GM12878 (cell line): ENCODE measurements at regions not wholly inside any gene's neighbourhood (a gene's known extent, or its start where the extent isn't known, plus 50 kb on each side); places are given as distances from the start of the nearest gene placed in this dataset.

Experiments used
- ATAC-seq: fragments of 200-7000 bp; cut with Tn5 transposase; 3 replicates; pipeline ENCODE4 v1.9.1; 2020; ENCODE audit warnings: mild to moderate bottlenecking, moderate library complexity
- BruUV-seq: library from RNA; stranded (reverse); fragments of 400-500 nt; replicated peaks from 2 replicates; lab custom pipeline; 2021; lab: Mats Ljungman, UMichigan
- CTCF ChIA-PET: fragments of 300-600 bp; sonication (Branson Sonifier 250); formaldehyde crosslinking; extraction: SDS; loops from one replicate; lab custom pipeline; 2021; ENCODE audit warnings: inconsistent platforms; lab: Yijun Ruan, JAX
- POLR2A ChIA-PET: fragments of 350-600 bp; formaldehyde crosslinking; extraction: SDS; loops from one replicate; lab custom pipeline; 2021; ENCODE audit warnings: inconsistent platforms; lab: Charles Lee
- RAD21 ChIA-PET: fragments of 300-600 bp; sonication (Branson Sonifier 250); formaldehyde crosslinking; loops from one replicate; lab custom pipeline; 2023; ENCODE audit warnings: antibody characterized with exemption; ENCODE audit not compliant: unreplicated experiment; lab: Charles Lee
- SMC1A ChIA-PET: fragments of 300-600 bp; sonication (Branson Sonifier 250); formaldehyde crosslinking; loops from one replicate; lab custom pipeline; 2023; ENCODE audit not compliant: unreplicated experiment, uncharacterized antibody; lab: Charles Lee
- DNase-seq: peaks from one replicate; pipeline ENCODE4 v3.0.0-alpha.2; 2011; ENCODE audit warnings: low read depth, low spot score
- FAIRE-seq: peaks from 3 replicates; lab custom pipeline; 2011; peaks lifted over from hg19 to GRCh38; lab: Jason Lieb, UNC
- H2AFZ ChIP-seq: 2 replicates; pipeline ENCODE4 v1.6.0; 2011; ENCODE audit warnings: low read depth, low read length, control low read depth; ENCODE audit not compliant: control insufficient read depth
- H3K27ac ChIP-seq: 2 replicates; pipeline ENCODE4 v1.5.1; 2011; ENCODE audit warnings: control low read depth; ENCODE audit not compliant: control insufficient read depth, insufficient read depth
- H3K27me3 ChIP-seq, 2 experiments: replicated peaks in 1 of 2; 2 replicates each; pipeline versions ENCODE4 v1.6.0 to v1.6.1; 2011; ENCODE audit warnings: low read length in 1 of 2; ENCODE audit not compliant: control insufficient read depth in 2 of 2, insufficient read depth in 2 of 2
- H3K36me3 ChIP-seq, 2 experiments: 2 replicates each; pipeline ENCODE4 v1.5.1; 2011; ENCODE audit warnings: low read length in 1 of 2; ENCODE audit not compliant: control insufficient read depth in 2 of 2, insufficient read depth in 2 of 2
- H3K4me1 ChIP-seq: 2 replicates; pipeline ENCODE4 v1.6.1; 2011; ENCODE audit warnings: mild to moderate bottlenecking, low read length, moderate library complexity, mixed read lengths; ENCODE audit not compliant: control insufficient read depth, insufficient read depth
- H3K4me2 ChIP-seq: 2 replicates; pipeline ENCODE4 v1.6.0; 2011; ENCODE audit warnings: control low read depth; ENCODE audit not compliant: control insufficient read depth, insufficient read depth
- H3K4me3 ChIP-seq: fragments of 200-600 bp; sonication (generic); 2 replicates; pipeline ENCODE4 v1.5.1; 2016
- H3K79me2 ChIP-seq: 2 replicates; pipeline ENCODE4 v1.6.0; 2011; ENCODE audit warnings: low read length; ENCODE audit not compliant: control insufficient read depth, insufficient read depth
- H3K9ac ChIP-seq: 2 replicates; pipeline ENCODE4 v1.8.0; 2011; ENCODE audit warnings: low read length, control low read depth, mixed read lengths; ENCODE audit not compliant: control insufficient read depth, insufficient read depth
- H3K9me3 ChIP-seq: replicated peaks from 3 replicates; pipeline ENCODE4 v1.5.1; 2011; ENCODE audit warnings: mild to moderate bottlenecking, low read length; ENCODE audit not compliant: control insufficient read depth, insufficient read depth
- H4K20me1 ChIP-seq: 2 replicates; pipeline ENCODE4 v1.6.0; 2011; ENCODE audit not compliant: control insufficient read depth, insufficient read depth
- CREB1 ChIP-seq: IDR thresholded peaks from 2 replicates; pipeline ENCODE4 v1.6.1; 2012; ENCODE audit warnings: low read depth, mild to moderate bottlenecking, inconsistent platforms
- RB1 ChIP-seq: fragments of 450-650 bp; formaldehyde crosslinking; IDR thresholded peaks from 2 replicates; pipeline ENCODE4 v1.6.1; 2017; ENCODE audit warnings: mild to moderate bottlenecking, borderline replicate concordance
- WGBS: methylation state at CpG from one replicate; pipeline ENCODE4 v1.1.6; 2016; ENCODE audit warnings: low lambda C conversion rate; ENCODE audit not compliant: insufficient replicate concordance, insufficient coverage; ENCODE audit errors: missing lambda C conversion rate; 5-methylcytosine and 5-hydroxymethylcytosine counted together
- in situ Hi-C: fragments of 300-500 bp; cut with MboI; formaldehyde crosslinking; loops from 9 replicates; pipeline ENCODE4 v1.14.3; 2018; ENCODE audit warnings: mixed read lengths
- intact Hi-C: fragments of 100-400 bp; cut with micrococcal nuclease; formaldehyde crosslinking; loops from one replicate; pipeline ENCODE4 v1.14.2; 2022; ENCODE audit not compliant: unreplicated experiment
- TF ChIP-seq, protein P1 (sequence below): fragments of 450-650 bp; IDR thresholded peaks from 2 replicates; pipeline ENCODE4 v1.6.1; 2016; ENCODE audit warnings: mild to moderate bottlenecking, moderate library complexity, borderline replicate concordance

DNA sequence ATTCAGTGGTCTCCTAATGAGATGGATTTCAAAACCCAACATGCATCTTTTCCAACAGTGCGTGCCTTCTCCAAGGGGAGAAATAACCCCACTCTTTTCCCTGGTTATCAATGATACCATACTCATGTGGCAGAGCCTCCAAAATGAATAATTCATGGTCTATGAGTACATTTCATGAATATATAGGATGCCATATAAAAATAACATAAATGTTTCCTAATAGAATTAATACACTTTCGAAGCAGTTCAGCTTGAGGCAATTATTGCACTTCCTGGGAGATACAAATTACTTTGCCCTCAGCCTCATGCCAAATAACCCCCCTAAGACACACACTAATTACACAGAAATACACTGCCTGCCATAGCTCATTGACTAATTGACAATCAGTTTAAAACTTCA, 318.6 kb downstream of the ZSWIM6 start (continued):
- TF ChIP-seq, protein P1, sequence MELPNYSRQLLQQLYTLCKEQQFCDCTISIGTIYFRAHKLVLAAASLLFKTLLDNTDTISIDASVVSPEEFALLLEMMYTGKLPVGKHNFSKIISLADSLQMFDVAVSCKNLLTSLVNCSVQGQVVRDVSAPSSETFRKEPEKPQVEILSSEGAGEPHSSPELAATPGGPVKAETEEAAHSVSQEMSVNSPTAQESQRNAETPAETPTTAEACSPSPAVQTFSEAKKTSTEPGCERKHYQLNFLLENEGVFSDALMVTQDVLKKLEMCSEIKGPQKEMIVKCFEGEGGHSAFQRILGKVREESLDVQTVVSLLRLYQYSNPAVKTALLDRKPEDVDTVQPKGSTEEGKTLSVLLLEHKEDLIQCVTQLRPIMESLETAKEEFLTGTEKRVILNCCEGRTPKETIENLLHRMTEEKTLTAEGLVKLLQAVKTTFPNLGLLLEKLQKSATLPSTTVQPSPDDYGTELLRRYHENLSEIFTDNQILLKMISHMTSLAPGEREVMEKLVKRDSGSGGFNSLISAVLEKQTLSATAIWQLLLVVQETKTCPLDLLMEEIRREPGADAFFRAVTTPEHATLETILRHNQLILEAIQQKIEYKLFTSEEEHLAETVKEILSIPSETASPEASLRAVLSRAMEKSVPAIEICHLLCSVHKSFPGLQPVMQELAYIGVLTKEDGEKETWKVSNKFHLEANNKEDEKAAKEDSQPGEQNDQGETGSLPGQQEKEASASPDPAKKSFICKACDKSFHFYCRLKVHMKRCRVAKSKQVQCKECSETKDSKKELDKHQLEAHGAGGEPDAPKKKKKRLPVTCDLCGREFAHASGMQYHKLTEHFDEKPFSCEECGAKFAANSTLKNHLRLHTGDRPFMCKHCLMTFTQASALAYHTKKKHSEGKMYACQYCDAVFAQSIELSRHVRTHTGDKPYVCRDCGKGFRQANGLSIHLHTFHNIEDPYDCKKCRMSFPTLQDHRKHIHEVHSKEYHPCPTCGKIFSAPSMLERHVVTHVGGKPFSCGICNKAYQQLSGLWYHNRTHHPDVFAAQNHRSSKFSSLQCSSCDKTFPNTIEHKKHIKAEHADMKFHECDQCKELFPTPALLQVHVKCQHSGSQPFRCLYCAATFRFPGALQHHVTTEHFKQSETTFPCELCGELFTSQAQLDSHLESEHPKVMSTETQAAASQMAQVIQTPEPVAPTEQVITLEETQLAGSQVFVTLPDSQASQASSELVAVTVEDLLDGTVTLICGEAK: no peak
- no peak for TF ChIP-seq CREB1

GRCh38 chr5:61651195-61651594, 319.1 kb downstream of the ZSWIM6 start:
- RAD21 ChIA-PET: no interaction called here
- Histone ChIP-seq H3K9me3 (no peaks in the 10 kb centered on the region), H3K9ac (no peak overlapping the region), H3K4me3 (no peak overlapping the region), H3K4me1 (no peaks in the 10 kb centered on the region), H3K27me3 (peaks cover 0 to 5% of the 10 kb centered on the region in 2 experiments; a peak in 3 of 4 replicates), H2AFZ (no peak overlapping the region), H3K4me2 (no peak overlapping the region), H3K36me3 (no peaks in the 10 kb centered on the region; a peak in 1 of 4 replicates), H3K79me2 (no peaks in the 10 kb centered on the region), H4K20me1 (no peaks in the 10 kb centered on the region), H3K27ac (no peak overlapping the region)
- FAIRE-seq (no peak), DNase-seq (no peak), ATAC-seq (no peak)
- no TSS peak for BruUV-seq
- POLR2A ChIA-PET: no interaction called here
- no peak for TF ChIP-seq RB1
- 15% methylated on average over 2 of the region's 2 CpGs for WGBS
- in situ Hi-C loops: loop anchor here (10.0 kb wide), 1 partner anchor 696 kb away; no protein-coding TSS in a partner anchor
- intact Hi-C loops: loop anchor here (10.0 kb wide), 3 partner anchors 284 to 976 kb away; no protein-coding TSS in a partner anchor
- CTCF ChIA-PET: interaction anchor here (1.0 to 1.1 kb wide), 2 partner anchors 62 to 595 kb away, joined by 3 read pairs; no protein-coding TSS in a partner anchor
- SMC1A ChIA-PET: no interaction called here
